K562 (cell line): ENCODE measurements at regions not wholly inside any gene's neighbourhood (a gene's known extent, or its start where the extent isn't known, plus 50 kb on each side); places are given as distances from the start of the nearest gene placed in this dataset.

ENCODE experiments used
- ATAC-seq: fragments of 200-7000 bp; cut with Tn5 transposase; 3 replicates; pipeline ENCODE4 v1.9.1; 2020; ENCODE audit warnings: moderate library complexity
- BruUV-seq: library from RNA; stranded (reverse); fragments of 400-500 nt; replicated peaks from 2 replicates; lab custom pipeline; 2021; lab: Mats Ljungman, UMichigan
- CTCF ChIA-PET: fragments of 300-600 bp; formaldehyde crosslinking; extraction: SDS; loops from one replicate; lab custom pipeline; 2021; ENCODE audit warnings: low intra/inter-chr PET ratio; lab: Yijun Ruan, JAX
- POLR2A ChIA-PET: fragments of 300-600, 350-650 bp; sonication (Branson Sonifier 250); formaldehyde crosslinking; extraction: SDS; loops from one replicate; lab custom pipeline; 2021; ENCODE audit warnings: antibody characterized with exemption, inconsistent platforms; lab: Yijun Ruan, JAX
- DNase-seq, 4 experiments: peaks; one replicate each; pipeline versions ENCODE4 v3.0.0 to v3.0.0-alpha.2; 2011 to 2018; ENCODE audit warnings: low spot score in 3 of 4, mixed read lengths in 3 of 4; ENCODE audit errors: extremely low read depth in 1 of 4
- FAIRE-seq: peaks from 2 replicates; lab custom pipeline; 2011; peaks lifted over from hg19 to GRCh38; lab: Jason Lieb, UNC
- H2AFZ ChIP-seq: 2 replicates; pipeline ENCODE4 v1.6.0; 2011; ENCODE audit warnings: low read depth, low read length, control low read depth, inconsistent platforms
- H3K27ac ChIP-seq: fragments of 200-600 bp; 3 replicates; pipeline ENCODE4 v1.8.0; 2011; ENCODE audit warnings: low read depth, mild to moderate bottlenecking, control low read depth, inconsistent platforms, low read length, moderate library complexity, mixed read lengths; ENCODE audit errors: extremely low read depth
- H3K27me3 ChIP-seq, 2 experiments: fragments of 300-600 bp in 1 of 2; 2 replicates in 1 of 2; 3 replicates in 1 of 2; pipeline versions ENCODE4 v1.6.0 to v1.8.0; 2011; ENCODE audit warnings: inconsistent platforms in 2 of 2, low read length in 2 of 2, mild to moderate bottlenecking in 1 of 2, mixed read lengths in 1 of 2, moderate library complexity in 1 of 2; ENCODE audit not compliant: control insufficient read depth in 2 of 2, insufficient read depth in 2 of 2
- H3K36me3 ChIP-seq: fragments of 300-600 bp; 3 replicates; pipeline ENCODE4 v1.8.0; 2011; ENCODE audit warnings: mild to moderate bottlenecking, low read length, inconsistent platforms; ENCODE audit not compliant: control insufficient read depth, insufficient read depth
- H3K4me1 ChIP-seq, 2 experiments: fragments of 200-600 bp in 1 of 2; replicated peaks in 1 of 2; 2 replicates in 1 of 2; 3 replicates in 1 of 2; pipeline versions ENCODE4 v1.5.1 to v1.8.0; 2011; ENCODE audit warnings: inconsistent platforms in 2 of 2, low read length in 2 of 2, mild to moderate bottlenecking in 1 of 2, mixed read lengths in 1 of 2, moderate library complexity in 1 of 2; ENCODE audit not compliant: control insufficient read depth in 2 of 2, insufficient read depth in 2 of 2
- H3K4me2 ChIP-seq: 2 replicates; pipeline ENCODE4 v1.6.1; 2011; ENCODE audit warnings: low read length, control low read depth, inconsistent platforms, mixed read lengths; ENCODE audit not compliant: insufficient read depth
- H3K4me3 ChIP-seq: fragments of 200-600 bp; sonication (generic), shearing (Covaris generic); 2 replicates; pipeline ENCODE4 v1.5.1; 2016; ENCODE audit warnings: control low read depth, inconsistent platforms
- H3K79me2 ChIP-seq: fragments of 200-600 bp; 3 replicates; pipeline ENCODE4 v1.8.0; 2011; ENCODE audit warnings: low read length, inconsistent platforms; ENCODE audit not compliant: control insufficient read depth, insufficient read depth
- H3K9ac ChIP-seq, 2 experiments: 2 replicates each; pipeline versions ENCODE4 v1.6.0 to v1.6.1; 2011; ENCODE audit warnings: low read depth in 2 of 2, low read length in 2 of 2, control low read depth in 1 of 2, inconsistent platforms in 1 of 2, mild to moderate bottlenecking in 1 of 2, mixed read lengths in 1 of 2; ENCODE audit not compliant: insufficient read depth in 1 of 2
- H3K9me1 ChIP-seq: one replicate; pipeline ENCODE4 v1.6.0; 2011; ENCODE audit warnings: inconsistent platforms, mild to moderate bottlenecking, low read length, moderate library complexity; ENCODE audit not compliant: control insufficient read depth, insufficient read depth
- H3K9me3 ChIP-seq: replicated peaks from 2 replicates; pipeline ENCODE4 v1.5.1; 2011; ENCODE audit warnings: low read depth, low read length, inconsistent platforms; ENCODE audit not compliant: control insufficient read depth, insufficient read depth
- H4K20me1 ChIP-seq: replicated peaks from 2 replicates; pipeline ENCODE4 v1.6.1; 2011; ENCODE audit warnings: low read length, inconsistent platforms, mixed read lengths; ENCODE audit not compliant: control insufficient read depth, insufficient read depth
- CTBP1 ChIP-seq: fragments of 450-650 bp; IDR thresholded peaks from 2 replicates; pipeline ENCODE4 v1.6.1; 2016; ENCODE audit warnings: borderline replicate concordance
- ESRRB ChIP-seq: fragments of 250-450 bp; sonication (Bioruptor Pico); IDR thresholded peaks from 2 replicates; pipeline ENCODE4 v1.5.0; 2020; ENCODE audit warnings: mild to moderate bottlenecking, moderate library complexity, borderline replicate concordance
- FOXP1 ChIP-seq: sonication (generic); formaldehyde crosslinking; IDR thresholded peaks from 2 replicates; pipeline ENCODE4 v1.8.0; 2022; ENCODE audit warnings: mild to moderate bottlenecking, missing genetic modification reagents
- NCOA4 ChIP-seq: fragments of 450-650 bp; IDR thresholded peaks from 2 replicates; pipeline ENCODE4 v1.6.1; 2018; ENCODE audit warnings: mild to moderate bottlenecking; ENCODE audit not compliant: partially characterized antibody
- RBM34 ChIP-seq: fragments of 200-400 bp; formaldehyde crosslinking; IDR thresholded peaks from 2 replicates; pipeline ENCODE4 v1.6.1; 2018; ENCODE audit warnings: low read length, borderline replicate concordance; ENCODE audit not compliant: insufficient read depth
- WHSC1 ChIP-seq: IDR thresholded peaks from one replicate; pipeline ENCODE4 v1.6.1; 2012; ENCODE audit warnings: low read length, control low read depth, inconsistent platforms
- ZBTB17 ChIP-seq: fragments of 450-650 bp; formaldehyde crosslinking; IDR thresholded peaks from 2 replicates; pipeline ENCODE4 v1.4.0; 2020; ENCODE audit warnings: mild to moderate bottlenecking
- ZNF121 ChIP-seq: sonication (generic); formaldehyde crosslinking; conservative IDR thresholded peaks from 2 replicates; pipeline ENCODE4 v1.8.0; 2022; ENCODE audit warnings: missing genetic modification reagents
- ZNF3 ChIP-seq: fragments of 250-450 bp; sonication (Bioruptor Pico); IDR thresholded peaks from 2 replicates; pipeline ENCODE4 v1.5.0; 2021; ENCODE audit warnings: mild to moderate bottlenecking, moderate library complexity
- ZNF584 ChIP-seq: fragments of 200-800 bp; sonication (Bioruptor generic); IDR thresholded peaks from 2 replicates; pipeline ENCODE4 v1.6.1; 2016; ENCODE audit warnings: low read depth, mild to moderate bottlenecking, missing genetic modification characterization, missing compliant biosample characterization
- ZNF76 ChIP-seq: fragments of 250-450 bp; sonication (Bioruptor Pico); IDR thresholded peaks from 2 replicates; pipeline ENCODE4 v1.4.0; 2020; ENCODE audit warnings: mild to moderate bottlenecking, moderate library complexity, borderline replicate concordance
- ZSCAN29 ChIP-seq: fragments of 450-650 bp; IDR thresholded peaks from 2 replicates; pipeline ENCODE4 v1.6.1; 2017
- WGBS: fragments of 100-300 bp; shearing (Covaris generic); methylation state at CpG from one replicate; pipeline ENCODE4 v1.1.6; 2016; ENCODE audit warnings: low coverage, mixed read lengths; ENCODE audit not compliant: insufficient coverage; ENCODE audit errors: missing lambda C conversion rate; 5-methylcytosine and 5-hydroxymethylcytosine counted together
- in situ Hi-C: fragments of 300-500 bp; cut with MboI; formaldehyde crosslinking; loops from 4 replicates; pipeline ENCODE4 v1.15.0; 2018; ENCODE audit warnings: inconsistent platforms, mixed read lengths
- intact Hi-C: fragments of 100-400 bp; cut with micrococcal nuclease; formaldehyde crosslinking; loops from 2 replicates; pipeline ENCODE4 v1.14.2; 2022
- TF ChIP-seq, protein P1 (sequence below): sonication (generic); formaldehyde crosslinking; IDR thresholded peaks from 2 replicates; pipeline ENCODE4 v1.8.1; 2022; ENCODE audit warnings: missing genetic modification reagents
- TF ChIP-seq, protein P2 (sequence below): fragments of 250-450 bp; sonication (Bioruptor Pico); IDR thresholded peaks from 2 replicates; pipeline ENCODE4 v1.4.0; 2020; ENCODE audit warnings: mild to moderate bottlenecking, moderate library complexity, borderline replicate concordance

DNA sequence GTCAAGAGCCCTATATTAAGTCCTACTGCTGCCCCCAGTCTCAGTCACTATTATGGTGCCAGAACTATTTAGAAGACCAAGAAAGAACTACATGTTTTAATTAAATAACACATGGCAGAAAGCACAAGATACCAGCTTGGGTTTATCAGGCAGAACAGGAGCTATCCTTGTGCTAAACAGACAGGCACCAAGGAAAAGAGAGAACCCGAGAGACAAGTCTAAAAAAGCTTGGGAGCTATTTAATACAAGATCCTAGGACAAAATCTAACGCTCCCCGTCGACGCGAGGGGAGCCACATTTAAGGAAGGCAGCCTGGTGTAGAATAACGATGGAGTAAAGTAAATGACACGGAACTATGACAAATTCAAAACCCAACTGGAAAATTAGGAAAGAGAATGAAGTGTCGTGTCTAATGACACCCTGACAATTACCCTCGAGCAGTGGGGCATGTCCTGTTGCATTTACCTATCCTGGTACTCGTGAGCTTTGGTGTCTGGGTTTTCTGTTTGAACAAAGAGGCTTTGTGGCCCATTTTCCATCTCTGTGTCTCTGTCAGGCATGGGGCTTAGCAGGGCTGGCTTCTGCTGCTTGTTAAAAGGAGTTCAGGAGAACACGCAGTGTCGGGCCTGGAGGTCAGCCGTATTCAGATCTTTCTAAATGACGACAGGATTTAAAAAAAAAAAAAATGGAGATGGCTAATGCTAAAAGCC lies 140.6 kb downstream of the ETNK1 start:
- no peaks in the 10 kb centered on the region; the same call in 1 of the 2 replicates for H4K20me1 ChIP-seq
- no peak for FAIRE-seq
- ChIA-PET POLR2A (no interaction called here), CTCF (no interaction called here)
- in situ Hi-C loops (no loop called here), intact Hi-C loops (no loop called here)
- H3K27me3 ChIP-seq: peaks cover 0 to 6% of the 10 kb centered on the region in 2 experiments; a peak in 3 of 5 replicates
- no peaks in the 10 kb centered on the region for H3K79me2 ChIP-seq
- H3K9ac ChIP-seq: no peak overlapping the region
- H2AFZ ChIP-seq: no peak overlapping the region
- WGBS: 2% methylated on average over 15 of the region's 15 CpGs
- no peaks in the 10 kb centered on the region for H3K36me3 ChIP-seq
- H3K9me3 ChIP-seq: no peaks in the 10 kb centered on the region
- H3K27ac ChIP-seq: no peak overlapping the region
- H3K4me3 ChIP-seq: no peak overlapping the region
- H3K4me1 ChIP-seq: no peaks in the 10 kb centered on the region
- BruUV-seq: no TSS peak
- no peak for ATAC-seq
- H3K4me2 ChIP-seq: no peak overlapping the region
- TF ChIP-seq ZNF121 (CRISPR knock-in tag) (no peak), CTBP1 (no peak), ZNF3 (no peak), WHSC1 (no peak), ZSCAN29 (no peak), ZBTB17 (CRISPR knock-in tag) (no peak), ESRRB (CRISPR knock-in tag) (no peak), ZNF76 (no peak), ZNF584 (CRISPR knock-in tag) (no peak), FOXP1 (CRISPR knock-in tag) (no peak), NCOA4 (no peak), RBM34 (no peak)
- TF ChIP-seq, protein P1, sequence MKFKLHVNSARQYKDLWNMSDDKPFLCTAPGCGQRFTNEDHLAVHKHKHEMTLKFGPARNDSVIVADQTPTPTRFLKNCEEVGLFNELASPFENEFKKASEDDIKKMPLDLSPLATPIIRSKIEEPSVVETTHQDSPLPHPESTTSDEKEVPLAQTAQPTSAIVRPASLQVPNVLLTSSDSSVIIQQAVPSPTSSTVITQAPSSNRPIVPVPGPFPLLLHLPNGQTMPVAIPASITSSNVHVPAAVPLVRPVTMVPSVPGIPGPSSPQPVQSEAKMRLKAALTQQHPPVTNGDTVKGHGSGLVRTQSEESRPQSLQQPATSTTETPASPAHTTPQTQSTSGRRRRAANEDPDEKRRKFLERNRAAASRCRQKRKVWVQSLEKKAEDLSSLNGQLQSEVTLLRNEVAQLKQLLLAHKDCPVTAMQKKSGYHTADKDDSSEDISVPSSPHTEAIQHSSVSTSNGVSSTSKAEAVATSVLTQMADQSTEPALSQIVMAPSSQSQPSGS (CRISPR knock-in tag): no peak
- TF ChIP-seq, protein P2, sequence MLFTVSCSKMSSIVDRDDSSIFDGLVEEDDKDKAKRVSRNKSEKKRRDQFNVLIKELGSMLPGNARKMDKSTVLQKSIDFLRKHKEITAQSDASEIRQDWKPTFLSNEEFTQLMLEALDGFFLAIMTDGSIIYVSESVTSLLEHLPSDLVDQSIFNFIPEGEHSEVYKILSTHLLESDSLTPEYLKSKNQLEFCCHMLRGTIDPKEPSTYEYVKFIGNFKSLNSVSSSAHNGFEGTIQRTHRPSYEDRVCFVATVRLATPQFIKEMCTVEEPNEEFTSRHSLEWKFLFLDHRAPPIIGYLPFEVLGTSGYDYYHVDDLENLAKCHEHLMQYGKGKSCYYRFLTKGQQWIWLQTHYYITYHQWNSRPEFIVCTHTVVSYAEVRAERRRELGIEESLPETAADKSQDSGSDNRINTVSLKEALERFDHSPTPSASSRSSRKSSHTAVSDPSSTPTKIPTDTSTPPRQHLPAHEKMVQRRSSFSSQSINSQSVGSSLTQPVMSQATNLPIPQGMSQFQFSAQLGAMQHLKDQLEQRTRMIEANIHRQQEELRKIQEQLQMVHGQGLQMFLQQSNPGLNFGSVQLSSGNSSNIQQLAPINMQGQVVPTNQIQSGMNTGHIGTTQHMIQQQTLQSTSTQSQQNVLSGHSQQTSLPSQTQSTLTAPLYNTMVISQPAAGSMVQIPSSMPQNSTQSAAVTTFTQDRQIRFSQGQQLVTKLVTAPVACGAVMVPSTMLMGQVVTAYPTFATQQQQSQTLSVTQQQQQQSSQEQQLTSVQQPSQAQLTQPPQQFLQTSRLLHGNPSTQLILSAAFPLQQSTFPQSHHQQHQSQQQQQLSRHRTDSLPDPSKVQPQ: no peak
- DNase-seq: no peak
- H3K9me1 ChIP-seq: no peaks in the 10 kb centered on the region
